GM18502 (cell line): ENCODE measurements at regions not wholly inside any gene's neighbourhood (a gene's known extent, or its start where the extent isn't known, plus 50 kb on each side); places are given as distances from the start of the nearest gene placed in this dataset.
A peak's percentile ranks its signal among the peaks of the same experiment; 100 is the strongest.
"Not testable (repeated sequence)": the region's sequence is repeated elsewhere in the genome, so short reads cannot be mapped to it uniquely, and the experiment has no call there.

Experiments used
- ATAC-seq: cut with Tn5 transposase; IDR thresholded peaks from one replicate; pipeline ENCODE4 v1.9.1; 2021; ENCODE audit warnings: mild to moderate bottlenecking; ENCODE audit not compliant: unreplicated experiment, poor library complexity

- ATAC-seq: not testable (repeated sequence)
Observed at GRCh38 chr3:75432885-75433284, 231.2 kb upstream of the FRG2C start.

GRCh38 chr3:75433295-75433694 is 230.8 kb upstream of the FRG2C start:
- not testable (repeated sequence) for ATAC-seq

- ATAC-seq: not testable (repeated sequence)
Observed at GRCh38 chr3:75434276-75434912, 229.7 kb upstream of the FRG2C start.

GRCh38 chr3:75434913-75435793 is 229.0 kb upstream of the FRG2C start:
- peak; percentile 99 for ATAC-seq

- not testable (repeated sequence) for ATAC-seq
Observed at GRCh38 chr3:75435794-75436400, 228.2 kb upstream of the FRG2C start.

GRCh38 chr3:75440986-75441385 is 223.1 kb upstream of the FRG2C start:
- not testable (repeated sequence) for ATAC-seq

GRCh38 chr3:75444634-75445033 is 219.5 kb upstream of the FRG2C start:
- not testable (repeated sequence) for ATAC-seq

GRCh38 chr3:75445234-75445633 is 218.9 kb upstream of the FRG2C start:
- ATAC-seq: not testable (repeated sequence)

GRCh38 chr3:75446948-75447347 is 217.2 kb upstream of the FRG2C start:
- not testable (repeated sequence) for ATAC-seq

- ATAC-seq: not testable (repeated sequence)
Observed at GRCh38 chr3:75453328-75453727, 210.8 kb upstream of the FRG2C start.

GRCh38 chr3:75453839-75454238 is 210.3 kb upstream of the FRG2C start:
- not testable (repeated sequence) for ATAC-seq

- not testable (repeated sequence) for ATAC-seq
Observed at GRCh38 chr3:75474530-75474929, 189.6 kb upstream of the FRG2C start.

GRCh38 chr3:75496600-75496999 is 167.5 kb upstream of the FRG2C start:
- ATAC-seq: not testable (repeated sequence)

GRCh38 chr3:75500357-75500756 is 163.8 kb upstream of the FRG2C start:
- ATAC-seq: not testable (repeated sequence)

GRCh38 chr3:75502171-75502570 is 162.0 kb upstream of the FRG2C start:
- ATAC-seq: not testable (repeated sequence)

- ATAC-seq: not testable (repeated sequence)
Observed at GRCh38 chr3:75502769-75503756, 161.1 kb upstream of the FRG2C start.

GRCh38 chr3:75506603-75507002 is 157.5 kb upstream of the FRG2C start:
- ATAC-seq: no peak

- not testable (repeated sequence) for ATAC-seq
Observed at GRCh38 chr3:75507956-75508355, 156.2 kb upstream of the FRG2C start.

GRCh38 chr3:75527657-75528056 is 136.5 kb upstream of the FRG2C start:
- ATAC-seq: not testable (repeated sequence)

- not testable (repeated sequence) for ATAC-seq
Observed at GRCh38 chr3:75552095-75552494, 112.0 kb upstream of the FRG2C start.
